ENCODE measurements at regions not wholly inside any gene's neighbourhood (a gene's known extent, or its start where the extent isn't known, plus 50 kb on each side); places are given as distances from the start of the nearest gene placed in this dataset.

- H3K9me3 Mint-ChIP-seq = peaks cover 3% of the 10 kb centered on the region
- no peaks in the 10 kb centered on the region for H3K36me3 ChIP-seq (ENCODE audit: control insufficient read depth, insufficient read depth, low read length)
- no peaks in the 10 kb centered on the region for H3K27me3 Mint-ChIP-seq (ENCODE audit: insufficient read depth)
- H3K4me1 ChIP-seq (ENCODE audit: control insufficient read depth, insufficient read depth, low read length) = no peaks in the 10 kb centered on the region
- DNase-seq = no peak
- no peak overlapping the region for H3K4me3 Mint-ChIP-seq
- H3K27ac ChIP-seq (ENCODE audit: low read depth, low read length) = no peak overlapping the region
- TF ChIP-seq CTCF (conservative IDR thresholded peaks at IDR 0.05) = no peak
- peaks cover 6% of the 10 kb centered on the region for H3K4me1 Mint-ChIP-seq
- no peaks in the 10 kb centered on the region for H3K27me3 ChIP-seq (ENCODE audit: control insufficient read depth, insufficient read depth, low read length, poor library complexity, severe bottlenecking)
- H3K9me3 ChIP-seq (ENCODE audit: control insufficient read depth, low read length) = no peaks in the 10 kb centered on the region
- H3K9ac ChIP-seq (ENCODE audit: extremely low read depth, low read length, poor library complexity, severe bottlenecking) = no peak overlapping the region
- no peak overlapping the region for H3K27ac Mint-ChIP-seq
- whole genome bisulfite sequencing, 2 experiments (ENCODE audit: insufficient coverage in 1 of 2, insufficient read length in 1 of 2) = 94 to 96% methylated on average over 3 to 4 of the region's 4 CpGs
- no peak overlapping the region for H3K4me3 ChIP-seq (ENCODE audit: low read length)
- H3K36me3 Mint-ChIP-seq (ENCODE audit: low read depth) = peaks cover 4% of the 10 kb centered on the region
Observed at GRCh38 chr5:125229556-125229955, 483.1 kb upstream of the ZNF608 start.

GRCh38 chr5:125232779-125233230, 486.4 kb upstream of the ZNF608 start:
- Histone ChIP-seq H3K9me3 (ENCODE audit: control insufficient read depth, low read length) (no peaks in the 10 kb centered on the region), H3K27me3 (ENCODE audit: control insufficient read depth, insufficient read depth, low read length, poor library complexity, severe bottlenecking) (no peaks in the 10 kb centered on the region), H3K4me1 (ENCODE audit: control insufficient read depth, insufficient read depth, low read length) (no peaks in the 10 kb centered on the region), H3K36me3 (ENCODE audit: control insufficient read depth, insufficient read depth, low read length) (no peaks in the 10 kb centered on the region), H3K27ac (ENCODE audit: low read depth, low read length) (no peak overlapping the region), H3K9ac (ENCODE audit: extremely low read depth, low read length, poor library complexity, severe bottlenecking) (no peak overlapping the region), H3K4me3 (ENCODE audit: low read length) (no peak overlapping the region)
- Mint-ChIP-seq H3K9me3 (peaks cover 3% of the 10 kb centered on the region), H3K27me3 (ENCODE audit: insufficient read depth) (no peaks in the 10 kb centered on the region), H3K36me3 (ENCODE audit: low read depth) (peaks cover 4% of the 10 kb centered on the region), H3K4me3 (no peak overlapping the region), H3K4me1 (peaks cover 18% of the 10 kb centered on the region), H3K27ac (no peak overlapping the region)
- TF ChIP-seq CTCF (conservative IDR thresholded peaks at IDR 0.05) = no peak
- no peak for DNase-seq
- WGBS, 2 experiments (ENCODE audit: insufficient coverage in 1 of 2, insufficient read length in 1 of 2) = 95 to 100% methylated on average over 2 to 3 of the region's 3 CpGs

GRCh38 chr5:125233944-125234343, 487.5 kb upstream of the ZNF608 start:
- no peaks in the 10 kb centered on the region for H3K36me3 ChIP-seq (ENCODE audit: control insufficient read depth, insufficient read depth, low read length)
- Mint-ChIP-seq H3K9me3 (peaks cover 3% of the 10 kb centered on the region), H3K36me3 (ENCODE audit: low read depth) (peaks cover 4% of the 10 kb centered on the region), H3K27me3 (ENCODE audit: insufficient read depth) (no peaks in the 10 kb centered on the region), H3K4me3 (no peak overlapping the region), H3K27ac (no peak overlapping the region), H3K4me1 (peaks cover 20% of the 10 kb centered on the region)
- no peak for DNase-seq
- WGBS, 2 experiments (ENCODE audit: insufficient coverage in 1 of 2, insufficient read length in 1 of 2) = 80 to 90% methylated on average over 2 of the region's 2 CpGs
- H3K27me3 ChIP-seq (ENCODE audit: control insufficient read depth, insufficient read depth, low read length, poor library complexity, severe bottlenecking) = no peaks in the 10 kb centered on the region
- no peak overlapping the region for H3K9ac ChIP-seq (ENCODE audit: extremely low read depth, low read length, poor library complexity, severe bottlenecking)
- peak overlapping the region; percentile 16 for H3K27ac ChIP-seq (ENCODE audit: low read depth, low read length)
- H3K4me3 ChIP-seq (ENCODE audit: low read length) = no peak overlapping the region
- no peaks in the 10 kb centered on the region for H3K9me3 ChIP-seq (ENCODE audit: control insufficient read depth, low read length)
- no peaks in the 10 kb centered on the region for H3K4me1 ChIP-seq (ENCODE audit: control insufficient read depth, insufficient read depth, low read length)
- TF ChIP-seq CTCF (conservative IDR thresholded peaks at IDR 0.05) = no peak
